ENCODE measurements at regions not wholly inside any gene's neighbourhood (a gene's known extent, or its start where the extent isn't known, plus 50 kb on each side); places are given as distances from the start of the nearest gene placed in this dataset.

- intact Hi-C loops (cut with DNase I): loop anchor here in 1 of 4 donors (10.0 kb wide), 1 partner anchor 802 kb away; no protein-coding TSS in a partner anchor
- no peaks in the 10 kb centered on the region for H3K36me3 ChIP-seq
- H3K27me3 ChIP-seq: no peaks in the 10 kb centered on the region
- DNase-seq: no peak
- no peak overlapping the region for H3K27ac ChIP-seq
- no peaks in the 10 kb centered on the region for H3K9me3 ChIP-seq
- H3K4me3 ChIP-seq: no peak overlapping the region
- TF ChIP-seq POLR2A (IDR thresholded peaks at IDR 0.05) (no peak), EP300 (IDR thresholded peaks at IDR 0.05) (no peak)
- TF ChIP-seq, protein P1, sequence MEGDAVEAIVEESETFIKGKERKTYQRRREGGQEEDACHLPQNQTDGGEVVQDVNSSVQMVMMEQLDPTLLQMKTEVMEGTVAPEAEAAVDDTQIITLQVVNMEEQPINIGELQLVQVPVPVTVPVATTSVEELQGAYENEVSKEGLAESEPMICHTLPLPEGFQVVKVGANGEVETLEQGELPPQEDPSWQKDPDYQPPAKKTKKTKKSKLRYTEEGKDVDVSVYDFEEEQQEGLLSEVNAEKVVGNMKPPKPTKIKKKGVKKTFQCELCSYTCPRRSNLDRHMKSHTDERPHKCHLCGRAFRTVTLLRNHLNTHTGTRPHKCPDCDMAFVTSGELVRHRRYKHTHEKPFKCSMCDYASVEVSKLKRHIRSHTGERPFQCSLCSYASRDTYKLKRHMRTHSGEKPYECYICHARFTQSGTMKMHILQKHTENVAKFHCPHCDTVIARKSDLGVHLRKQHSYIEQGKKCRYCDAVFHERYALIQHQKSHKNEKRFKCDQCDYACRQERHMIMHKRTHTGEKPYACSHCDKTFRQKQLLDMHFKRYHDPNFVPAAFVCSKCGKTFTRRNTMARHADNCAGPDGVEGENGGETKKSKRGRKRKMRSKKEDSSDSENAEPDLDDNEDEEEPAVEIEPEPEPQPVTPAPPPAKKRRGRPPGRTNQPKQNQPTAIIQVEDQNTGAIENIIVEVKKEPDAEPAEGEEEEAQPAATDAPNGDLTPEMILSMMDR (IDR thresholded peaks at IDR 0.05): no peak
- 82 to 91% (median 85%) methylated on average over 9 of the region's 9 CpGs for WGBS, 3 donors
- H3K4me1 ChIP-seq (ENCODE audit: insufficient read depth): no peaks in the 10 kb centered on the region
Observed at GRCh38 chr15:27676647-27677046, 422.5 kb downstream of the OCA2 start.

- no peaks in the 10 kb centered on the region for H3K27me3 ChIP-seq
- intact Hi-C loops (cut with DNase I): loop anchor here in 1 of 4 donors (10.0 kb wide), 1 partner anchor 801 kb away; no protein-coding TSS in a partner anchor
- H3K9me3 ChIP-seq: no peaks in the 10 kb centered on the region
- H3K27ac ChIP-seq: no peak overlapping the region
- no peaks in the 10 kb centered on the region for H3K36me3 ChIP-seq
- no peaks in the 10 kb centered on the region for H3K4me1 ChIP-seq (ENCODE audit: insufficient read depth)
- H3K4me3 ChIP-seq: no peak overlapping the region
- TF ChIP-seq POLR2A (IDR thresholded peaks at IDR 0.05): no peak
- TF ChIP-seq, protein P1 (IDR thresholded peaks at IDR 0.05): no peak
- TF ChIP-seq EP300 (IDR thresholded peaks at IDR 0.05): no peak
- 75 to 84% (median 80%) methylated on average over 8 of the region's 8 CpGs for WGBS, 3 donors
- DNase-seq: no peak
Observed at GRCh38 chr15:27675571-27675970, 423.5 kb downstream of the OCA2 start.

DNA sequence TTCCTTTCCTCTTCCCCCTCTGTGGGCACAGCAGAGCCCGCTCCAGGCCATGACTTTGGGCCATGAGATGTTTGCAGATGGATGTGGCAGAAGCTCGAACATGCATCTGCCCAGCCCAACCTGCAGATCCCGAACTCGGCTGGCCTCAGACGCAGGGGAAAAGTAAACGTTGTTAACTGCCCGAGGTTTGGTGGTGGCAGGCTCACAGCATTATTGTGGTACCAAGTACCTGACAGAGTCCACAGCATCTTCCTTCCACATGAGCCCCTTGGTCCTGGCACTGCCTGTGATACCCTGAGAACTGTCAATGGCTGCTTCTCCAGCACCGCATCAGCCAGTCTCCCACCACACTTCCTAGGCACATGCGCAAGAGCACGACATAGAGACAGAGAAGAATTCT lies 424.3 kb downstream of the OCA2 start:
- WGBS, 3 donors: 79 to 90% (median 80%) methylated on average over 10 of the region's 10 CpGs
- H3K4me3 ChIP-seq: no peak overlapping the region
- TF ChIP-seq EP300 (IDR thresholded peaks at IDR 0.05) (no peak), POLR2A (IDR thresholded peaks at IDR 0.05) (no peak)
- TF ChIP-seq, protein P1 (IDR thresholded peaks at IDR 0.05): no peak
- no peak overlapping the region for H3K27ac ChIP-seq
- H3K4me1 ChIP-seq (ENCODE audit: insufficient read depth): no peaks in the 10 kb centered on the region
- intact Hi-C loops (cut with DNase I): loop anchor here in 1 of 4 donors (10.0 kb wide), 1 partner anchor 800 kb away; no protein-coding TSS in a partner anchor
- no peaks in the 10 kb centered on the region for H3K9me3 ChIP-seq
- DNase-seq: no peak
- no peaks in the 10 kb centered on the region for H3K27me3 ChIP-seq
- no peaks in the 10 kb centered on the region for H3K36me3 ChIP-seq

GRCh38 chr15:27673766-27674445 lies 425.2 kb downstream of the OCA2 start:
- no peak for DNase-seq
- intact Hi-C loops (cut with DNase I): loop anchor here in 1 of 4 donors (10.0 kb wide), 1 partner anchor 799 kb away; no protein-coding TSS in a partner anchor
- Histone ChIP-seq H3K27me3 (no peaks in the 10 kb centered on the region), H3K36me3 (no peaks in the 10 kb centered on the region), H3K4me1 (ENCODE audit: insufficient read depth) (no peaks in the 10 kb centered on the region), H3K27ac (no peak overlapping the region), H3K4me3 (no peak overlapping the region), H3K9me3 (no peaks in the 10 kb centered on the region)
- TF ChIP-seq POLR2A (IDR thresholded peaks at IDR 0.05): no peak
- TF ChIP-seq EP300 (IDR thresholded peaks at IDR 0.05): no peak
- TF ChIP-seq, protein P1 (IDR thresholded peaks at IDR 0.05): no peak
- 86 to 90% (median 90%) methylated on average over 15 of the region's 15 CpGs for WGBS, 3 donors

All from ovary (tissue), 7 donors.